HG02588 (cell line): ENCODE measurements at regions not wholly inside any gene's neighbourhood (a gene's known extent, or its start where the extent isn't known, plus 50 kb on each side); places are given as distances from the start of the nearest gene placed in this dataset.
A peak's percentile ranks its signal among the peaks of the same experiment; 100 is the strongest.

Experiments used
- ATAC-seq: cut with Tn5 transposase; IDR thresholded peaks from one replicate; pipeline ENCODE4 v1.9.1; 2021; ENCODE audit warnings: mild to moderate bottlenecking, moderate library complexity; ENCODE audit not compliant: unreplicated experiment

DNA sequence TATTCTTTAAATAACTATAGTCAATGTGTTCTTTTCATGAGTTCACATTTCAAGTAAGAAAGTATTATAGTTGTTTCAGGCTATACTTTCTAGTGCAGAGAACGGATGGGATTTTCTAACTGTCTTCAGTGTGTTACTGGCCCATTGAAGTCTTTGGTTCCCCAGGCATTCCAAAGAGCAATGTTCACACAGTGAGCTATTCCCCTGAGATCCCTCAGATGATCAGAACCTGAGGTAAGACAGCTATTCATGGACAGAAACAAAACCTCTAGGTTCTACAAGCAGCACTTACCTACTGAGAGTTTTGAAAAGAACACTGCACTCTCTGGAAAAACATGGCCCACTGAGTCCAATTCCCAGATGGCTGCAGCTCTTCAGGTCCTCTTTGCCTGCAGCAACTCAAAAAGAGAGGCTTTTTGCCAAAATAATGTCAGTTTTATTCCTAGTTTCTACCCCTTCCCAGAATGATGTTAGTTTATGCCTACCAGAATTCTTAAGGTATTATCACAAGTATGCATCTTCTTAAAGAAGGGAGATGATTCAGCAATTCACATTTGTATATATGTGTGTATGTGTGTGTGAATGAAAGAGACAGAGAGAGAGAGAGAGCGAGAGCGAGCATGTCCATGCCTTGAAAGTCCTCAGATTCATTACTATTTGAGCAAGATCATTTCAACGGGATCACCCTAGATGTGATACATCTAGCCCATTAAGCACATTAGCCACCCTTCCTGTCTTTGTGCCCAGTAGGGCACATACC lies 146.1 kb downstream of the PDHA2 start:
- ATAC-seq, result no peak

DNA sequence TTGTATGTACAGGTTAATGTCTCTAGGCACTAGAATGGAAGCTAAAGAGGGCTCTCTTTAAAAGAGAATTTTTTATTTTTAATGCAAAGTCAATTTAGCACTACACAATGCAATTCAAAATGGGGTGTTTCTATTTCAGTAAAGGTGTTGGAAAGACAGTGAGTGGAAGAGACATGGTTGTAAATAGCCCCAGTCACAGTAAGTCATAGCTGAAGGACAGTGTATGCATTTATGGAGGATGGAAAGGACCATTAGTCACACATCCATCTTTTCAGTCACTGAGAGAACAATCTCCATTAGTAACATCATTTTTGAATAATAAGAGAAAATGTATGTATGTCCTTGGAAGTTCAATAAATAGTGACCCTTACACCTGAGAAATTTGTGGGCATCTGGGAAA lies 148.0 kb downstream of the PDHA2 start:
- ATAC-seq, result no peak

DNA sequence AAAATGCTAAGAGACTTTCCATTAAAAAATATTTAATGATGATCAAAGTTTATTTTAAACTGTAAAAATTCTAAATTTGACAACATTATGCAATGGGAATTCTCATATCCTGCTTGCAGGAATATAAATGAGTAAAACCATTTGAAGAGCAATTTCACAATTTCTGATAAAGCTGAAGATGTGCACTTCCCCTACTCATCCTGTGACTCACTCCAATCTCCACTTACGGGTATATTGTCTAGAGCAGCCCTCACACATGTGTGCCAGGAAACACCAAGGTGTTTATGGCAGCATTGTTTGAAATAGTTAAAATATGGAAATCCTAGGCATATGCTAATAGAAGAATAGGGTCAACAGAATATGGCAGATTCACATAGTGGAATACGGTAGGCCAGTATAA lies 158.4 kb downstream of the PDHA2 start:
- ATAC-seq, result no peak

DNA sequence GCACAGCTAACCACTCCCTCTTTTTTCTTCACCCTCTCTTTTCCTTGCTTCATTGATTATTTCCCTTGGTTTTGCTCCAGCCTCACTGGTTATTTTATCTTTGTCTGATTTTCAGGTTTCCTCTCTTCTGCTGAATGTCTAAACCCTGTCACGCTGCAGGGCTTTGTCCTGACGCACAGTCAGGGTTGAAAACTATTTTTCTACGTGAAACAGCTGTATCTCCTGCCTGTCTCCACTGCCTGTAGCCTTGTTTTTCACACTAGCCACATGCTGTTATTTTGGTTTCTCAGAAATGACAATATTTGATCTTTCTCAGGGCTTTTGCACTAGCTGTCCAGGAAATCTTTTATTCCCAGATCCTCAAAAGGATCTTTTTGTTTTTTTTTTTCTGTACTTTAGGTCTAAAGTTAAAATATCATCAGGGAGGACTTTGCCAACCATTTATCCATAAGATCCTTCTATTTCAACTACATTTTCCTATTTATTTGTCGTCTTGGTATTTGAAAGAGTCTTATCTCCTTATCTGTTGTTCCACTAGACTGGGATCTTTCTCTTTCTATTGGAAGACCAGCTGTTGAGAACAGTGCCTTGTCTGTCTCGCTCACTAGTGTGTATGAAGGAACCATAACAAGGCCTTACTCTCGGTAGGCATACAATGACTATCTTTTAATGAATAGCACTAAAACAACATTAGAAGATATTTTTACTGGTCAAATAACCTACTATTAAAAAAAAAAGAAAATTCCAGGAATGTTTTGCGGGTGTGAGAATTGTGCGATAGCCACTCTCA lies 164.3 kb downstream of the PDHA2 start:
- no peak for ATAC-seq

DNA sequence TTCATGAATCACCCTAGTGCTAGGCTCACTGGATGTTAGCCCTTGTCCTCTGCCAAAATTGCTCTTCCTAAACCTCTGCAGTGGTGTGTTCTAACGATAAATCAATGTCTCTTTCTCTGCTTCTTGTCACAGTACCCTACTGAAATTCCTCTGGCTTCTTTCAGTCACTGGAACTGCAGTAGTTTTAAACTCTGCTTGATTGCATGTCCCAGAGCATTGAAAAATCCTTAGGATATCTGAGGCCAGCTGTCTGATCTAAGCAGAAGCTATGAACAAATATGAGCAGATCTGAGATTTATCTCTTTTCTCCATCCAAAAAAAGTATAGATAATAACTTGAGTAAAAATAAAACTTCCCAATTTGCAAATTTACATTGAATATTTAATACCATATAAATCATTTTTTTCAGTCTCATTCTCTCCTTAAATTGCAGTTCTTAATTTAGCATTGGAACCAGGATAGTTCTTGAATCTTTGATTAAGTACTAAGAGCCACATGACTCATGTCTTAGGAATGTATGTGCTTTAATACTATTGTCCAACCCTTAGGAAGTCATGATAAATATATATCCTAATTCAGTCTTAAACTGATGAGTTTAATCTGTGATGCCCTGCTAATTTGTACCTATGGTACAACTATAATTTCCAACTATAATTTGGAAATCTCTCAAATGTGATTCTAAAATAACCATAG lies 169.7 kb downstream of the PDHA2 start:
- ATAC-seq, result no peak

DNA sequence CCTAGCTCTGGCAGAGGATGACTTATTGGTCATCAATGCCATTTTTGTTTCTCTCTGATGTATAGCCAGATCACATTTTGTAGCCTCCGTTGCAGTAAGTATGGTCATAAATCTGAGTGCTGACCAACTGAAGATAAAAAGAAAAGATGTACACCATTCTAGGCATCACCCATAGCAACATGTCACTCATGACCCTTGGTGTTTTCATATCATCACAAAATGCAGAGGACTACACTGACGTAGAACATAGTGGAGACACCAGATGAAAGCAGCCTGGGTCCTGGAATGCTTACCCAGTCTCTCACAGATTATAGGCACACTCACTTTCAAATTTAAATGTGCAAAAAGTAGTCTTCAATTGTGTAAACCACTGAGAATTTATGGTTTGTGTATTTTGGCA lies 172.8 kb downstream of the PDHA2 start:
- ATAC-seq, result no peak

DNA sequence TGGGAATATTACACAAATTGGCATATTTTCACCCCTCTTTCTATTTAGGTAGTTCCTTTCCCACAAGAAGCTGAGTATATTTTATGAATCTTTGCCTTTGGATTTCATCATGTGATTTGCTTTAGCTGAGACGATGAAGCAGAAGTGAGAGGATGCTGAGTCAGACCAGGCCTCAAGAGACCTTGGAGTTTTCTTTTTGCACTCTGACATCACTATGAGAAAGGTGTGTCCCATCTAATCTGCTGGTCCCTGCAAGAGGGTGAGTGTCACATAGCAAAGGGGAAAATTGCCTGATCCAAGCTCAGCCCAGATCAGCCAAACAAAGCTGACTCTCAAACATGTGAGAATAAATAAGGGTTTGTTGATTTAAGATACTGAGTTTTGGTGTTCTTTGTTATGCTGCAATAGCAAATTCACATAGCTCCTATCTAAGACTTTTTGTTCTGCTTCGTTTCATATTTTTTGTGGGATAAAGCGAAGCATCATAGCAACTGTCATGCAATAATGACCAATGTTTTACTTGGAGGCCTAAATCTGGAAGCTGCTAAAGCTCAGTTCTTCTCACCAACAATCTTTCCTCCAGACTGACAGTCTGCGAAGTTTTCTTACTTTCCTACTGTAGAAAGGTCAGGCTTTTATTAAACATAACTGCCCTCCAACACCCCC lies 176.9 kb downstream of the PDHA2 start:
- peak; percentile 60 for ATAC-seq

DNA sequence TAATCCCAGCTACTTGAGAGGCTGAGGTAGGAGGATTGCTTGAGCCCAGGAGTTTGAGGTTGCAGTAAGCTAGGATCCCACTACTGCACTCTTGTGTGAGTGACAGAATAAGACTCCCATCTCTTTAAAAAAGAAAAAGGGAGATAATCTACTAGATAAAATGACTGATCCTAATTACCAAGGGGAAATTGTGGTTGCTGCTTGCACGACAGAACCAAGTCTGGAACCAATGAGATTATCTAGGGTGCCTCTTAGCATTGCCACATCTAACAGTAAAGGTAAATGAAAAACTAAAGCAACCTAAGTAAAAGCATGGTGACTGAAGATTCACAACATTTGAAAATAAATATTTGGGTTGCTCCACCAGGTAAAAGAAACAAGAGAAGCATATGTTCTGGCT lies 185.1 kb downstream of the PDHA2 start:
- ATAC-seq, result no peak

DNA sequence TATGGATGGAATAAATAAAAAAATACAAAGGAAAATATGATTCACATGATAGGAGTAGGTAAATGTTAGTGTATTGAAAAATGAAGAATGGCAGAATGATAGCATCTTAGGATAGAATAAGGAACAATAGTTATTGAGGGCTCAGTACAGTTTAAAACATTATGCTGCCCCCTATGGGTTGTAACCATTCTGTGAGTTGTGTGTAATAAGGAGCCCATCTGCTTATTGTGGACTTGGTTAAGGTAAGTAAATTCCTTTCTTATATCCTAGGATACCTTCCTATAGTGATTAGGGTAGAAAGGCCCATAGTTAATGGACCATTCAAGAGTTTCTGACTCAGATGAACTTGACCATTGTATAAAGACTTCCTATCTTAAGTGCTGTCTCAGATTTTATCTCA lies 195.8 kb downstream of the PDHA2 start:
- no peak for ATAC-seq

DNA sequence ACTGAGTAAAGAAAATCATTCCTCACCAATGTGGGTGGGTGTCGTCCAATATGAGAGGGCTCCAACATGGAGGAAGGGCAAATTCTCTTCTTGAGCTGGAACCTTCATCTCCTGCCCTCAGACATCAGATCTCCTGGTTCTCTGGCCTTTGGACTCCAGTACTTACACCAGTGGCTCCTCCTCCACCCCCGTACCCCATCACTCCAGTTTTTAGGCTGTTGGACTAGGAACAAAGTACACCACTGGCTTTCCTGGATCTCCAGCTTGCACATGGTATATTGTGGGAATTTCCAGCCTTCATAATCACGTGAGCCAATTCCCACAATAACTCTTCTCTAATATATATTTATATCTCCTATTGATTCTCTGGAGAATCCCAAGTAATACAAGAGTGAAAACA lies 196.9 kb downstream of the PDHA2 start:
- ATAC-seq, result no peak

DNA sequence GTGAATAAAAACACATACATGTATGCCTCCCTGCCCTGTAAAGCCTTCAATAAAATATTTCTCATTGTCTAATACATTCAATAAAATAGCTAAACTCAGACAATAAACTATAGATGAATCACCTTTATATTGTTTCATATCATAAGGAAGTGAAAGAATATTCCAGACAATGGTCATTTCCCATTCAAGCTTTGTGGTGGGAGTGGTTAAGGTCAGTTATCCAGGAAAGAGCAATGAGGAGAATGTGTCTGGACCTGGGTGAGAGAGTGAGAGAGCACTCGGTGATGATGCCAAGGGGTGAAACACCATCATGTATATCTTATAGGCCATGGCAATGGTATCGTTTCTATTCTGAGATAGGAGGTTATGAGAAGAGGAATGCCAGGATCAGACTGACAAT lies 197.8 kb downstream of the PDHA2 start:
- no peak for ATAC-seq

DNA sequence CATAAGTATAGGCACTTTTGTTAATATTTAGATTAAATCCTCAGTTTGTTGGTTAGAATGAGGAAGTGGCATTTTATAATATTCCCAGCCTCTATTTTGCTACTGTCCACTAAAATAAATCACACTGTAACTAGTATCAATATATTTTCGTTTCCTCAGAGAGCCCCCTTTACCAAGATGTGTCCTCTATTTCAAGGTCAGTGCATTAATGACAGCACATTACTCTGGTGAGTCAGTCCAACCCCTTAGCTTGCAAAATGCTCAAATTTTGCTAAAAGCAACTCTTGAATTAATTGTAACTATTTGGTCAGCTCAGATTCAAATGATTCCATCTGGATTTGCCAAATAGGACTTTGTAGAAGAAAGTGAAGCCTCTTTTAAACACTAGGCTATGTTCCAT lies 199.3 kb downstream of the PDHA2 start:
- ATAC-seq, result no peak

DNA sequence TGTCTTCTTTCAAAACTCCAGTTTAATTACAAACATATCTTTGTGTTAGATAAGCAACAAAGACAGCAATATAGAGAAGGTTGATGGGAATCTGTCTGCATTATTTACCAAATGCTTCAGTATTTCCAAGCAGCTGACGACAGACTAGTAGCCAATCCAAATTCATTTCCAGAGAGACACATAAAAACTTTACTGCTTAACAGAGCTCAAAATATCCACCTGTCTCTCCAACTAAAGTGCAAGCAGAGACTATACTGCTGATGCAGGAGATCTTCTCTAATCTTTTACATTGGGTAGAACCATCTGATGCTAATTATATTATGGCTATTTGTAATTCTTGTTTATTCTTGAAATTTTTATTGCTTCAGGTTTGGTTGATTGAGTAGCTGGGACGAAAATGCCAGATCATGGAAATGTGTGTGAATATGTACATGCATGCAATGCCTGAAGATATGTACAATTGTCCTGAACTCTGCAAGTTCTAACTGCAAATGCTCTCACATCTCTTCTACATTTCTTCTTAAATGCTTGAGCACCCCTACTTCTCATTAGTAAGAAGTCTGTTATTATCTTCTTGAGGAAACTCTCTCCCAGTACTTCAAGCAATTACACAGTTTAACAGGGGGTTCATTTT lies 200.0 kb downstream of the PDHA2 start:
- ATAC-seq, result no peak

DNA sequence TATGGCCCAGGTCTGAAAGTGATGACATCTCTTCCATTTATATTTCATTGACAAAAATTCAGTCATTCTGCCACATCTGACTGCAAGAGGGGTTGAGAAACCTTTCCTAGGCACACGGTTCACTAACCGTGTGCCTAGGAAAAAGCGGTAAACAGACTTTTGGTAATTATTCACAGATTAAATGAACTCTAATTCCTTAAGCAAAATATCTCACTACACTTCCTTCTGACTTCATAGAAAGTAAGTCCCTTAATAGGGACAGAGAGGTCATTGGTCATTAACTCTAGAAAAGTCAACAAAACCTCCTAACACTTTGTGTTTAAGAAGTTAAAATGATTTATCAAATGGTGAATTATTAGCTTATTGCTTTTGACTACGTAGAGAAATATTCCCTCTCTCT lies 205.1 kb downstream of the PDHA2 start:
- ATAC-seq, result no peak

DNA sequence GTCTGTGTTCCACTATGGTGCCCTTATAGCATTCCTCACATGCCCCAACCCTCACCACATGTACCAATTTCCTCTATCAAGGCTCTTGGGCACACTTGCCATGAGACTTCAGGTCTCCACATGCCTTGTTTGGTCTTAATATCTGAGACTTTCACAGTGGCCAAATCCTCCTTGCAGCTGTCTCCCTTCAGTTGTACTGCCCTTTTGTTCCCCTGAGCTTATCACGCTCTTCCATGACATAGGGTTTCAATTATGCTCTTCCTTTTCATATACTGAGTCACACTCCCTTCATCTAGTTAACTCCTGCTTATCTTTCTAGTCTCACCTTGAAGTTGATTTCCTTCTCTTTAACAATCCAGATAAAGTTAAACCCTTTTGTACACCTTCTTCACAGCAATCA lies 212.9 kb downstream of the PDHA2 start:
- ATAC-seq, result no peak

DNA sequence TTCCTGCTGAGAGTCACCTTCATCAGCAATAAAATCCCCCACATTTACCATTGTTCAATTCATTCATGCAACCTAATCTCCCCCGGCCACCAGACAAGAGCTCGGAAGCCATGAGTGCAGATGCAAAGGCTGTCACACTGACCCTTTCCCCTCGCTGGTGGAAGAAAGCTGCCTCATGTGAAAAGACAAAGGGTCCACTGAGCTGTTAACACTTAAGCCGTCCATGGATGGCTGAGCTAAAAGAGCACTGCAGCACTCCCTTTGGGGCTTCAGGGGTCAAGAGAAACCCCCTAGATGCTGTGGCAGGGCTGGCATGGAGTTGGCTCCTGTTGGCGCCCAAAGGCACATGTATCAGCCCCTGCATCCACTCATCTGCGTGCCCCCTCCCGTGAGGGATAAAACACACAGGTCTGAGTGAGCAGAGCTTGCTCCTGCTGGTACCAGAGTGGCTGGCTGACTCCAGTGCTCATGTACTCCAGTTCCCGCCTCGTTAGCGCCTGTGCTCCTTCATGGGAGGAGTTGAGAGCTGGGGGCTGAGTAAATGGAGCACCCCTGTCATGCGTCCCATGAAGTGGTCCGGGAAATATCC lies 216.5 kb downstream of the PDHA2 start:
- ATAC-seq, result no peak

DNA sequence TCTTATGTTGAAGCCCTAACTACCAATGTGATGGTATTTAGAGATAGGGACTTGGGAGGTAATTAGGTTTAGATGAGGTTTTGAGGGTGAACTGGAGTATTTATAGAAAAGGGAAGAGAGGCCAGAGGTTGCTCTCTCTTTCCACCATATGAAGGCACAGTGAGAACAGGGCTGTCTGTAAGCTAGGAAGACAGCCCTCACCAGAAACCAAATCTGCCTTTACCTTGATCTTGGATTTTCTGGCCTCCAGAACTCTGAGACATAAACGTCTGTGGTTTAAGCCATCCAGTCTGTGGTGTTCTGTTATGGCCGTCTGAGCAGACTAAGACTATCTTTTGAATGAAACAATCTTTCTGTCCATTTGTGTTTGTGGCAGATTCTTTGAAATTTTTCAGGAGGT lies 223.7 kb downstream of the PDHA2 start:
- ATAC-seq, result no peak

DNA sequence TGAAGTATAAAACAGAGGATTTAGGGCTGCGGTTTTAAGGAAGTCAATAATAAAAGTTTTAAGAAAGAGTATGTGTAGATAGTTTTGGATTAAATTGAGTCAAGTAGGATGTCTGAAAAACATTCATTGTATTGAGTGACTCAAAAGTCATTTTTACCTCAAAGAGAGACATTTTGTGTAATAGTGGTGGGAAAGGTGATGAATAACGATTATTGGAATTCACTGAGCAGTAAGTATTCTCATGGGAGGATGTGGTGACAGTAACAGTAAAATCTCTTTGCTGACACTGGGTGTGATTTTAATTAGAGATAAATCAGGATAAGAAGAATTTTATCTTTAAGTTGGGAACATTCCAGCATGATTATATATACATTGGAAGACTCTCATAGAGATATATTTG lies 233.6 kb downstream of the PDHA2 start:
- no peak for ATAC-seq

DNA sequence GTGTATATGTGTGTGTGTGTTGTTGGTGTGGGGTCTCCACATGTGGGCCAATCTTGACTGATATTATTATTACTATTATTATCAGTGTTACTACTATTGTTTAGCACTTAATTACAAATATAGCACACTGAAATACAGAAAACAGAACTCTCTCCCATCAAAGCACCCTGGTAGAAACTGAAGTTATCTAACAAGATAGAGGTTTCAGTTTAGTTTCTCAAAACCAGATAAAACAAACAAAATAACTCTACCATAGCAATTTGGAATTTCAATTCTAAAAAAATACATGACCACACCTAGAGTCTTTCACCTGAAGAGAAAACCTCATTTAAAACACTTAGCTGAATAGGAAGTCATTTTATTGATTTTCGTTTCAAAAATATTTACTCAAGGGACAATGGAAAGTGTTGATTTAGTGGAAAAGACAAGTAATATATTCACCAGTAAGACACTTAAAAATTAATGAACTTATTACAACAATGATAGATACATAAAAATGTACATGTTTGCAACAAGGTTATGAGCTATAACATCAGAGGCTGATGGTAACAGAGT lies 252.3 kb downstream of the PDHA2 start:
- no peak for ATAC-seq

DNA sequence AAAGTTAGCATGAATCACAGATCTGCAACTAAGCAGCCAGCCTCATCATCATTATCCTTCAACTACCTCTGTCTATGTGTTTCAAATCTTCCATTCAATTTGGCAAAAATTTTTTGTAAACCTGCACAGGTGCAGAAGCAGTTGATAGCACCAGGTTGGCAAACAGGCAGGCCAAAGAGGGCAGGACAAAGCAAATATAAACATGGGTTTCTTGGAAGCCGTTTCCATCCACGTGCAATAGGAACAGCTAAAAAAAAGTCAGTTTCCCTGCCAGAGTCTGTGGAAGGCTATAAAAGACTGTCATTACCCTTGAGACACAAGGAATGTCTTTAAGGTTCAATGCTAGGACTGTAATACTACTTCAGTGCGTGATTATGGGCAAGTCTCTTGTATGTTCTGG lies 253.2 kb downstream of the PDHA2 start:
- ATAC-seq, result no peak
